Neural crest cell (in vitro differentiated cells): ENCODE measurements at regions not wholly inside any gene's neighbourhood (a gene's known extent, or its start where the extent isn't known, plus 50 kb on each side); places are given as distances from the start of the nearest gene placed in this dataset.

Experiments used
- DNase-seq: peaks from one replicate; pipeline ENCODE4 v3.0.0; 2021; ENCODE audit warnings: low read depth, mixed read lengths, low spot score
- H3K27ac Mint-ChIP-seq: one replicate; pipeline ENCODE4 v1.8.0; 2021; ENCODE audit warnings: mild to moderate bottlenecking, mixed read lengths; ENCODE audit not compliant: unreplicated experiment
- H3K27me3 Mint-ChIP-seq: 2 replicates; pipeline ENCODE4 v1.8.0; 2021; ENCODE audit warnings: low read depth, mild to moderate bottlenecking, mixed read lengths
- H3K36me3 Mint-ChIP-seq: 2 replicates; pipeline ENCODE4 v1.8.0; 2021; ENCODE audit warnings: low read depth, mild to moderate bottlenecking, mixed read lengths
- H3K4me1 Mint-ChIP-seq: 2 replicates; pipeline ENCODE4 v1.8.0; 2021; ENCODE audit warnings: mixed read lengths
- H3K4me3 Mint-ChIP-seq: one replicate; pipeline ENCODE4 v1.8.0; 2021; ENCODE audit warnings: mild to moderate bottlenecking, mixed read lengths
- H3K9me3 Mint-ChIP-seq: 2 replicates; pipeline ENCODE4 v1.8.0; 2021; ENCODE audit warnings: mixed read lengths
- TF ChIP-seq, protein P1 (sequence below): fragments of 200-600 bp; sonication (generic); conservative IDR thresholded peaks from 2 replicates; pipeline ENCODE4 v1.5.0; 2021; ENCODE audit warnings: antibody characterized with exemption, mild to moderate bottlenecking

DNA sequence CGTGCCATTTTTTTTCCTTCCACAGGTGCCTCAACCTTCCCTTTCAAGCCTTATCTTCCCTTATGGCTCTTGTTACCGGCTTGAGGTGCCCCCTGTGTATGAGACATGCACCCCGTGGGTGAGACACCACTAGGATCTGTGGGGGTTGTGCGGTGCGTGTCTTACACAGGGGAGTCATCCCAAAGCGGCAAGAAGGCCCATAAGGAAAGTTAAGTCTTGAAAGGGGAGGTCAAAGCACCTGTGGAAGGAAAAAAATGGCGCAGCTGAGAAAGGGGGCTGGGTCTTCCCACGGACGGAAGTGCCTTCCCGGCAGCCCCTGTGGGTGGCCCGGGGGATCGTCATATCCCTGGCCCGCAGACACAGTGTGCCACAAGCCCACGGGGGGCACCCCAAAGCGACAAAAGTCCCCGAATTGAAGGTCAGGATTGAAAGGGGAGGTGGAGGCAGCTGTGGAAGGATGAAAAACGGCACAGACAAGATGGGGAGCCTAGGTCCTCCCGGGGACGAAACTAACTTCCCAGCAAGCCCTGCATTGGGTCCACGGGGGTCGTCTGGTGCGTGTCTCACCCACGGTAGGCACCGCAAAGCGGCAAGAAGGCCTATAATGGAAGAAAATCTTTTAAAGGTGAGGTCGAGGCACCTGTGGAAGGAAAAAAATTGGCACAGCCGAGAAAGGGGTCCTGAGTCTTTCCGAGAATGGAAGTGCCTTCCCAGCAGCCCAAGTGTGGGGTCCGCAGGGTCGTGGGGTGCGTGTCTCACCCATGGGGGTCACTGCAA is 273.3 kb downstream of the ALG10 start:
- H3K4me1 Mint-ChIP-seq: no peaks in the 10 kb centered on the region
- no peak for DNase-seq
- no peaks in the 10 kb centered on the region for H3K27me3 Mint-ChIP-seq
- no peak overlapping the region for H3K4me3 Mint-ChIP-seq
- H3K9me3 Mint-ChIP-seq: peaks cover 4% of the 10 kb centered on the region
- TF ChIP-seq, protein P1, sequence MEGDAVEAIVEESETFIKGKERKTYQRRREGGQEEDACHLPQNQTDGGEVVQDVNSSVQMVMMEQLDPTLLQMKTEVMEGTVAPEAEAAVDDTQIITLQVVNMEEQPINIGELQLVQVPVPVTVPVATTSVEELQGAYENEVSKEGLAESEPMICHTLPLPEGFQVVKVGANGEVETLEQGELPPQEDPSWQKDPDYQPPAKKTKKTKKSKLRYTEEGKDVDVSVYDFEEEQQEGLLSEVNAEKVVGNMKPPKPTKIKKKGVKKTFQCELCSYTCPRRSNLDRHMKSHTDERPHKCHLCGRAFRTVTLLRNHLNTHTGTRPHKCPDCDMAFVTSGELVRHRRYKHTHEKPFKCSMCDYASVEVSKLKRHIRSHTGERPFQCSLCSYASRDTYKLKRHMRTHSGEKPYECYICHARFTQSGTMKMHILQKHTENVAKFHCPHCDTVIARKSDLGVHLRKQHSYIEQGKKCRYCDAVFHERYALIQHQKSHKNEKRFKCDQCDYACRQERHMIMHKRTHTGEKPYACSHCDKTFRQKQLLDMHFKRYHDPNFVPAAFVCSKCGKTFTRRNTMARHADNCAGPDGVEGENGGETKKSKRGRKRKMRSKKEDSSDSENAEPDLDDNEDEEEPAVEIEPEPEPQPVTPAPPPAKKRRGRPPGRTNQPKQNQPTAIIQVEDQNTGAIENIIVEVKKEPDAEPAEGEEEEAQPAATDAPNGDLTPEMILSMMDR: no peak
- no peak overlapping the region for H3K27ac Mint-ChIP-seq
- peaks cover 7% of the 10 kb centered on the region for H3K36me3 Mint-ChIP-seq

- peaks cover 8% of the 10 kb centered on the region for H3K36me3 Mint-ChIP-seq
- H3K4me3 Mint-ChIP-seq: no peak overlapping the region
- peaks cover 4% of the 10 kb centered on the region for H3K9me3 Mint-ChIP-seq
- H3K27ac Mint-ChIP-seq: no peak overlapping the region
- H3K27me3 Mint-ChIP-seq: no peaks in the 10 kb centered on the region
- TF ChIP-seq, protein P1: no peak
- H3K4me1 Mint-ChIP-seq: no peaks in the 10 kb centered on the region
- no peak for DNase-seq
Observed at GRCh38 chr12:34296143-34297041, 274.1 kb downstream of the ALG10 start.

DNA sequence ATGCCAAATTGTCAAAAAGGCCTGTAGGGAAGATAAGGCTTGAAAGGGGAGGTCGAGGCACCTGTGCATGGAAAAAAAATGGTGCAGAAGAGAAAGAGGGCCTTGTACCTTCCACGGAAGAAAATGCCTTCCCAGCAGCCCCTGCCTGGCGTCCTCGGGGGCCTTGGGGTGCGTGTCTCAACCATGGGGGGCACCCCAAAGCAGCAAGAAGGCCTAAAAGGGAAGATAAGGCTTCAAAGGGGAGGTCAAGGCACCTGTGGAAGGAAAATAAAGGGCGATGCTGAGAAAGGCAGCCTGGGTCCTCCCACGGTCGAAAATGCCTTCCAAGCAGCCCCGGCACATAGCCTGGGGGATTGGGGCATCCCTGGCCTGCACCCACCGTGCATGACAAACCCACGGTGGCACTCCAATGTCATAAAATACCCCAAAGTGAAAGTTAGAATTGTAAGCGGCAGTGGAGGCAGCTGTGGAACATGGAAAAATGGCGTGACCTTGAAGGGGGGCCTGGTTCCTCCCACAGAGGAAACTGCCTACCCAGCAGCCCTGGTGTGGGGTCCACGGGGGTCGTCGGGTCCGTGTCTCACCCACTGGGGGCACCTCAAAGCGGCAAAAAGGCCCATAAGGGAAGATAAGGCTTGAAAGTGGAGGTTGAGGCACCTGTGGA is 275.0 kb downstream of the ALG10 start:
- no peaks in the 10 kb centered on the region for H3K4me1 Mint-ChIP-seq
- H3K9me3 Mint-ChIP-seq: peaks cover 4% of the 10 kb centered on the region
- DNase-seq: no peak
- TF ChIP-seq, protein P1: no peak
- H3K27ac Mint-ChIP-seq: no peak overlapping the region
- H3K4me3 Mint-ChIP-seq: no peak overlapping the region
- H3K27me3 Mint-ChIP-seq: no peaks in the 10 kb centered on the region
- H3K36me3 Mint-ChIP-seq: peaks cover 8% of the 10 kb centered on the region

GRCh38 chr12:34297790-34298164 is 275.5 kb downstream of the ALG10 start:
- DNase-seq: no peak
- TF ChIP-seq, protein P1: no peak
- peaks cover 4% of the 10 kb centered on the region for H3K9me3 Mint-ChIP-seq
- H3K27me3 Mint-ChIP-seq: no peaks in the 10 kb centered on the region
- H3K36me3 Mint-ChIP-seq: peaks cover 8% of the 10 kb centered on the region
- no peak overlapping the region for H3K4me3 Mint-ChIP-seq
- H3K4me1 Mint-ChIP-seq: no peaks in the 10 kb centered on the region
- H3K27ac Mint-ChIP-seq: no peak overlapping the region

DNA sequence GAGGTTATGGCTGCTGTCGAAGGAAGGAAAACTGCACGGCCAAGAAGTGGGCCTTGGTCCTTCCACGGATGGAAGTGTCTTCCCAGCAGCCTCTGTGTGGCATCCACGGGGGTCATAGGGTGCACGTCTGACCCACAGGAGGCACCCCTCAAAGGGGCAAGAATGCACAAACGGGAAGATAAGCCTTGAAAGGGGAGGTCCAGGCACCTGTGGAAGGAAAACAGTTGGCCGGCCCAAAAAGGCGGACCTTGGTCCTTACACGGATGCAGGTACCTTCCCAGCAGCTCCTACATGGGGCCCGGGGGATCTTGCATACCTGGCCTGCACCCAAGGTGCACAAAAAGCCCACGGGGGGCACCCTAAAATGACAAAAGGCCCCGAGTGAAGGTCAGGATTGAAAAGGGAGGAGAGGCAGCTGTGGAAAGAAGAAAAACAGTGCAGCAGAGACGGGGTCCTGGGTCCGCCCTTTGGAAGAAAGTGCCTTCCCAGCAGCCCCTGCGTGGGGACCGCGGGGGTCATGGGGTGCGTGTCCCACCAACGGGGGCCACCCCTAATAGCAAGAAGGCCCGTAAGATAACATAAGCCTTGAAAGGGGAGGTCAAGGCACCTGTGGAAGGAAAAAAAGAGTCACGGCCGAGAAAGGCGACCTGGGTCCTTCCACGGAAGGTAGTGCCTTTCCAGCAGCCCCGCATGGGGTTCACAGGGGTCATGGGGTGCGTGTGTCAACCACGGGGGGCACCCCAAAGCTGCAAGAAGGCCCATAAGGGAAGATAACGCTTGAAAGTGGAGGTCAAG is 276.1 kb downstream of the ALG10 start:
- Mint-ChIP-seq H3K27me3 (no peaks in the 10 kb centered on the region), H3K4me3 (no peak overlapping the region), H3K36me3 (peaks cover 7% of the 10 kb centered on the region), H3K9me3 (peaks cover 4% of the 10 kb centered on the region), H3K4me1 (no peaks in the 10 kb centered on the region), H3K27ac (no peak overlapping the region)
- TF ChIP-seq, protein P1: no peak
- no peak for DNase-seq
